ENCODE measurements at regions not wholly inside any gene's neighbourhood (a gene's known extent, or its start where the extent isn't known, plus 50 kb on each side); places are given as distances from the start of the nearest gene placed in this dataset.
"Not testable (repeated sequence)": the region's sequence is repeated elsewhere in the genome, so short reads cannot be mapped to it uniquely, and the experiment has no call there.

DNA sequence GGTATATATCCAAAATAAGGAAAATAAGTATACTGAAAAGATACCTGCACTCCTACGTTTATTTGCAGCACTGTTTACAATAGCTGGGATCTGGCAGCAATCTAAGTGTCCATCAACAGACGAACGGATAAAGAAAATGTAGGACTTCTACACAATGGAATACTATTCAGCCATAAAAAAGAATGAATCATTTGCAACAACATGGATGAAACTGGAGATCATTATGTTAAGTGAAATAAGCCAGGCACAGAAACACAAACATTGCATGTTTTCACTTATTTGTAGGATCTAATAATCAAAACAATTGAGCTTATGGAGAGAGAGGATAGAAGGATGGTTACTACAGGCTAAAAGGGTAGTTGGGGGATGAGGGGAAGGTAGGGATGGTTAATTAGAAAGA is 494.0 kb downstream of the UQCRFS1 start:
- no peaks in the 10 kb centered on the region for H3K27me3 ChIP-seq (ENCODE audit: insufficient read depth, low read length)
- no peak overlapping the region for H3K4me3 ChIP-seq (ENCODE audit: low read length)
- no peaks in the 10 kb centered on the region for H3K4me1 ChIP-seq (ENCODE audit: insufficient read depth, low read length)
- no peaks in the 10 kb centered on the region for H3K9me3 ChIP-seq (ENCODE audit: low read depth, low read length)

DNA sequence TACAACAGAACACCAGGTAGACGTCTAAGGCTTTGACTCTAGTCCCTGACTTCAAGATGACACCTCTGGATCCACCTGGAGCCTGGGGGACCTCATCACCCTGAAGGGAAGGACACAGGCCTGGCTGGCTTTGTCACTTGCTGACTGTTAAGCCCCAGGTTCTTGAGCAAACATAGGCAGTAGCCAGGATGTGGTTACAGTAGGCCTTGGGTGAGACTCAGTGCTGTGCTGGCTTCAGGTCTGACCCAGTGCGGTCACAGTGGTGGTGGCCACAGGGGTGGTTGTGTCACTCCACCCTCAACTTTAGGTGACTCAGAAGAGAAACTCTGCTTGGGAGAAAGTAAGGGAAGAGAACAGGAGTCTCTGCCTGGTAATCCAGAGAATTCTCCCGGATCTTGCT is 497.8 kb downstream of the UQCRFS1 start:
- Histone ChIP-seq H3K4me3 (ENCODE audit: low read length) (no peak overlapping the region), H3K9me3 (ENCODE audit: low read depth, low read length) (no peaks in the 10 kb centered on the region), H3K27me3 (ENCODE audit: insufficient read depth, low read length) (no peaks in the 10 kb centered on the region), H3K4me1 (ENCODE audit: insufficient read depth, low read length) (no peaks in the 10 kb centered on the region)

DNA sequence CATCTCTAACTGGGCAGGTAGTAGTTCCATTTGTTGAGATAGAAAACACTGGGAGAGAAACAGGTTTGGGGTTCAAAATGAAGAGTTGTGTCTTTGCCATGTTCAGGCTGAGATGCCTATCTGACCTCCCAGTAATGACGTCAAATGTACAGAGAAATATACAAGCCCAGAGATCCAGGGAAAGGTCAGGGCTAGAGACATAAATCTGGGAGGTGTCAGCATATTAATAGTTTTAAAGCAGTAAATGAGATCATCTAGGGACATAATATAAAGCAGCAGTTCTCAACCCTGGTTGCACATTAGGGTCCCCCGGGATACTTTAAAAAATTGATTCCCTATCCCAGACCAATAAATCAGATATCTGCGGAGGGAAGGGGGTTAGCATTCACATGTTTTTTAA is 501.5 kb downstream of the UQCRFS1 start:
- H3K9me3 ChIP-seq (ENCODE audit: low read depth, low read length) = no peaks in the 10 kb centered on the region
- no peaks in the 10 kb centered on the region for H3K4me1 ChIP-seq (ENCODE audit: insufficient read depth, low read length)
- H3K27me3 ChIP-seq (ENCODE audit: insufficient read depth, low read length) = no peaks in the 10 kb centered on the region

GRCh38 chr19:28710278-28710677 is 502.7 kb downstream of the UQCRFS1 start:
- no peak overlapping the region for H3K4me3 ChIP-seq (ENCODE audit: low read length)
- no peaks in the 10 kb centered on the region for H3K9me3 ChIP-seq (ENCODE audit: low read depth, low read length)
- H3K27me3 ChIP-seq (ENCODE audit: insufficient read depth, low read length) = no peaks in the 10 kb centered on the region
- no peaks in the 10 kb centered on the region for H3K4me1 ChIP-seq (ENCODE audit: insufficient read depth, low read length)

More for the DNA sequence above, 501.5 kb downstream of the UQCRFS1 start:
- no peak overlapping the region for H3K4me3 ChIP-seq (ENCODE audit: low read length)

DNA sequence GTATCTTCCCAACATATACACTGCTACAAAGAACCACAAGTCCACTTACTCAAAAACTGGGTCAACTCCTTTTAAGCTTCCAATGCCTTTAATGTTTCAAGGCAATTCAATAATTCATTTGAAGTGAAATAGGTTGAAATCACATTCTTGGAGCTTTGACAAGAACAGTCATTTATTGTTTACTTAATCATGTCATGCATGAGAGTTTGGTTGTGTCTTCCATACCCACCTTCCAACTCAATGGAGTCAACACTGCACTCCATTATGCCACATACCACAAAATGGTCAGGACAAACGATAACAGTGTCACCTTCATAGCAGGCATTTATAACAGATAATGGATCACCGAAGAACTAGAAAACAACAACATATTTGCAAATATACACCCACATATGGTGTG is 506.3 kb downstream of the UQCRFS1 start:
- no peaks in the 10 kb centered on the region for H3K4me1 ChIP-seq (ENCODE audit: insufficient read depth, low read length)
- no peak overlapping the region for H3K4me3 ChIP-seq (ENCODE audit: low read length)
- H3K9me3 ChIP-seq (ENCODE audit: low read depth, low read length) = no peaks in the 10 kb centered on the region
- H3K27me3 ChIP-seq (ENCODE audit: insufficient read depth, low read length) = no peaks in the 10 kb centered on the region

DNA sequence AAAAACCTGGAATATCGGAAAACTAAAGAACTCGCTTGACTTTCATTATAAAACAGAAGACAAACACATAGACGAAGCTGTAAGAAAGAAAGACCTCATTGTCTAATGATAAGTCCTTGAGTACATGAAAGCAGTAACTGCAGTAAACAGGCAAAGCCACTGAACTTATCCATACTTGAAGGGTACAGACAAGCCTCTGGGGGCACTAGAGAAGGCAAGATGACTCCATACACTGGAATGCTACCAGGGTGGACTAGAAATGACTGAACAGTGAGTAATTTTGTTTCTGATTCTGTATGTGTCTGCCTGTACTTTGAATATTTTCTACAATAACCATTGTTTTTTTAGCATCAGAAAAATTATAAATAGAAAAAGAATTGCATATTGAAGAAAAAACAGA is 507.9 kb downstream of the UQCRFS1 start:
- Histone ChIP-seq H3K4me1 (ENCODE audit: insufficient read depth, low read length) (no peaks in the 10 kb centered on the region), H3K27me3 (ENCODE audit: insufficient read depth, low read length) (no peaks in the 10 kb centered on the region), H3K4me3 (ENCODE audit: low read length) (no peak overlapping the region), H3K9me3 (ENCODE audit: low read depth, low read length) (no peaks in the 10 kb centered on the region)

DNA sequence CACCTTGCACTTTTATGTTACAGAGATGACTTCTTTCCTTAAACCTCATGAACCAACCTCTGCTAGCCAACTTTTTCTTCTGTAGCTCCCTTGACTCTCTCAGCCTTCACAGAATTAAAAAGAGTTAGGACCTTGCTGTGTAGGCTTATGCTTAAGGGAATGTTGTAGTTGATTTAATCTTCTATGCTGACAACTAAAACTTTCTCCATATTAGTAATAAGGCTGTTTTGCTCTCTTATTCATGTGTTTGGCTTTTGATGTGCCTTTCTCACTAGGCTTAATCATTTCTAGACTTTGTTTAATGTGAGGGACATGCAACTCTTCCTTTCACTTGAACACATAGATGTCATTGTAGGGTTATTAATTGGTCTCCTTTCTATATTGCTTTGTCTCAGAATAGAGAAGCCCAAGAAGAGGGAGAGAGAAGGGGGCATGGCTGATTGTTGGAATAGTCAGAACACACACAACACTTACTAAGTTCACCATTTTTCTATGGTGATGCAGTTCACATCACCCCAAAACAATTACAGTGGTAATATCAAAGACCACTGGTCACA is 509.5 kb downstream of the UQCRFS1 start:
- Histone ChIP-seq H3K27me3 (ENCODE audit: insufficient read depth, low read length) (no peaks in the 10 kb centered on the region), H3K9me3 (ENCODE audit: low read depth, low read length) (no peaks in the 10 kb centered on the region), H3K4me3 (ENCODE audit: low read length) (no peak overlapping the region), H3K4me1 (ENCODE audit: insufficient read depth, low read length) (no peaks in the 10 kb centered on the region)

DNA sequence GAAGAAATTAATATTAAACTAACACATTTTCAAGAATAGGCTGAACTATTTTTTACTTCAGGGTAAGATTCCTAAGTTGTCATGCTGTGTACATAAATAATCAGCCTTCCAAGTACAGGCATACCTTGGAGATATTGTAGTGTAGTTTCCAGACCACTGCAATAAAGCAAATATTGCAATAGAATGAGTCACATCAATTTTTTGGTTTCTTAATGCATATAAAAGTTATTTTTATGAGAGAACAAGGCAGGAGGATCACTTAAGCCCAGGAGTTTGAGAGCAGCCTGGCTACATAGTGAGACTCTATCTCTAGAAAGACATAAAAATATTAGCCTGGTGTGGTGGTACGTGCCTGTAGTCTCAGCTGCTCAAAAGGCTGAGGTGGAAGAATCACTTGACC is 511.5 kb downstream of the UQCRFS1 start:
- H3K4me1 ChIP-seq (ENCODE audit: insufficient read depth, low read length) = no peaks in the 10 kb centered on the region
- H3K4me3 ChIP-seq (ENCODE audit: low read length) = no peak overlapping the region
- H3K27me3 ChIP-seq (ENCODE audit: insufficient read depth, low read length) = no peaks in the 10 kb centered on the region
- no peaks in the 10 kb centered on the region for H3K9me3 ChIP-seq (ENCODE audit: low read depth, low read length)

DNA sequence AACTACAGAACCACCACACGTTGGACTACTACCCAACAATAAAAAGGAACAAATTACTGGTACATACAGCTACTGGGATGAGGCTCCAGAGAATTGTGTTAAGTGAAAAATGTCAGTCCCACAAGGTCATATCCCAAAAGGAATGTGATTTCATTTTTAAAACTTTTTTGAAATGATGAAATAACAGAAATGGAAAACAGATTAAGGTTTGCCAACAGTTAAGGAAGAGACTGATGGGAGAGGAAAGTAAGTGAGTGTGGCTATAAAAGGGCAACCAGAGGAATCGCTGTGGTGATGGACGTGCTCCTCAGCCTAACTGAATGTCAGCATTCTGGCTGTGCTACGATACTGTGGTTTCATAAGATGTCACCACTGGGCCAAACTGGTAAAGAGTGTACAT is 512.8 kb downstream of the UQCRFS1 start:
- Histone ChIP-seq H3K4me3 (ENCODE audit: low read length) (no peak overlapping the region), H3K27me3 (ENCODE audit: insufficient read depth, low read length) (no peaks in the 10 kb centered on the region), H3K9me3 (ENCODE audit: low read depth, low read length) (no peaks in the 10 kb centered on the region), H3K4me1 (ENCODE audit: insufficient read depth, low read length) (no peaks in the 10 kb centered on the region)

GRCh38 chr19:28697308-28697707 is 515.6 kb downstream of the UQCRFS1 start:
- no peak overlapping the region for H3K4me3 ChIP-seq (ENCODE audit: low read length)
- no peaks in the 10 kb centered on the region for H3K4me1 ChIP-seq (ENCODE audit: insufficient read depth, low read length)
- H3K9me3 ChIP-seq (ENCODE audit: low read depth, low read length) = no peaks in the 10 kb centered on the region
- H3K27me3 ChIP-seq (ENCODE audit: insufficient read depth, low read length) = no peaks in the 10 kb centered on the region

- Histone ChIP-seq H3K4me1 (ENCODE audit: insufficient read depth, low read length) (no peaks in the 10 kb centered on the region), H3K4me3 (ENCODE audit: low read length) (no peak overlapping the region), H3K9me3 (ENCODE audit: low read depth, low read length) (no peaks in the 10 kb centered on the region), H3K27me3 (ENCODE audit: insufficient read depth, low read length) (no peaks in the 10 kb centered on the region)
Measured at GRCh38 chr19:28694812-28695211, 518.1 kb downstream of the UQCRFS1 start.

GRCh38 chr19:28691683-28692082 is 521.3 kb downstream of the UQCRFS1 start:
- H3K9me3 ChIP-seq (ENCODE audit: low read depth, low read length) = no peaks in the 10 kb centered on the region
- H3K27me3 ChIP-seq (ENCODE audit: insufficient read depth, low read length) = no peaks in the 10 kb centered on the region
- no peaks in the 10 kb centered on the region for H3K4me1 ChIP-seq (ENCODE audit: insufficient read depth, low read length)
- no peak overlapping the region for H3K4me3 ChIP-seq (ENCODE audit: low read length)

DNA sequence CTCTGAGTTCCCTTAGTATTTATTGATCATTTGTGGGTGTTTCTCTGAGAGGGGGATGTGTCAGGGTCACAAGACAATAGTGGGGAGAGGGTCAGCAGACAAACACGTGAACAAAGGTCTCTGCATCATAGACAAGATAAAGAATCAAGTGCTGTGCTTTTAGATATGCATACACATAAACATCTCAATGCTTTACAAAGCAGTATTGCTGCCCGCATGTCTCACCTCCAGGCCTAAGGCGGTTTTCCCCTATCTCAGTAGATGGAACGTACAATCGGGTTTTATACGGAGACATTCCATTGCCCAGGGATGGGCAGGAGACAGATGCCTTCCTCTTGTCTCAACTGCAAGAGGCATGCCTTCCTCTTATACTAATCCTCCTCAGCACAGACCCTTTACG is 523.5 kb downstream of the UQCRFS1 start:
- H3K9me3 ChIP-seq (ENCODE audit: low read depth, low read length); H3K27me3 ChIP-seq (ENCODE audit: insufficient read depth, low read length); H3K4me3 ChIP-seq (ENCODE audit: low read length); H3K4me1 ChIP-seq (ENCODE audit: insufficient read depth, low read length): not testable (repeated sequence)

DNA sequence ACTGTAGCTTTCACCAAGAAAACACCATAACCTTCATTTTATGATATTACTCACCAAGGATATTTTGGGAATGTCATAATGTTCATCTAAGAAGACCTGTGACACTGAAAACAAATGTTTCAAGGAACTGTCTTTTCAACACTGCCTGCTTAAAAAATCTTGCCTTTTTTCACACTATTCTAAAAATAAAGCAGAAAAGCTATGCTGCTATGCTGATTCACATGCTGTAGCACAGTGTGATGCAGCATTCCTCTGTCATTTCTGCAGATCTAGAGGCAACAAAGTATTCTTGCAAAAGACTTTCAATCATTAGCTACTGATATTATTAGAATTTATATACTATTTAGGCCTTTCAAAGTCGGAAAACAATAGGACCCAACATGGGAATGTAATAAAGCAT is 525.7 kb downstream of the UQCRFS1 start:
- Histone ChIP-seq H3K4me1 (ENCODE audit: insufficient read depth, low read length) (no peaks in the 10 kb centered on the region), H3K27me3 (ENCODE audit: insufficient read depth, low read length) (no peaks in the 10 kb centered on the region), H3K9me3 (ENCODE audit: low read depth, low read length) (no peaks in the 10 kb centered on the region), H3K4me3 (ENCODE audit: low read length) (no peak overlapping the region)

GRCh38 chr19:28686756-28687155 is 526.2 kb downstream of the UQCRFS1 start:
- Histone ChIP-seq H3K9me3 (ENCODE audit: low read depth, low read length) (no peaks in the 10 kb centered on the region), H3K27me3 (ENCODE audit: insufficient read depth, low read length) (no peaks in the 10 kb centered on the region), H3K4me1 (ENCODE audit: insufficient read depth, low read length) (no peaks in the 10 kb centered on the region), H3K4me3 (ENCODE audit: low read length) (no peak overlapping the region)

DNA sequence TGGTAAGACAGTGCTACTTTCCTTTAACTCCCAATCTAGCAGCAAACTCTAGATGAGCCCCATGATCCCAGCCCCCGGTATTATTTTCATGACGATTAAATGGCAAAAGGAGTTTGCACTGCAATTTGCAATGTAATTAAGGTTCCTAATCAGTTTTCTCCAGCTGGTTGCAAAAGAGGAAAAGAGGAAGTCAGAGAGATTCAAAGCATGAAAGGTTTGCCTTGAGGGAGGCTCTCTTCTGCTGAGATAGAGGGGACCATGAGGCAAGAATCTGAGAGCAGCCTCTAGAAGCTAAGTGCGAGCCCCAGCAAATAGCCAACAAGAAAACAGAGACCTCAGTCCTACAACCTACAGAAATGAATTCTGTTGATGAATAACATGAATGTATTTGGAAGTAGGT is 527.1 kb downstream of the UQCRFS1 start:
- Histone ChIP-seq H3K4me3 (ENCODE audit: low read length) (no peak overlapping the region), H3K4me1 (ENCODE audit: insufficient read depth, low read length) (no peaks in the 10 kb centered on the region), H3K27me3 (ENCODE audit: insufficient read depth, low read length) (no peaks in the 10 kb centered on the region), H3K9me3 (ENCODE audit: low read depth, low read length) (no peaks in the 10 kb centered on the region)

GRCh38 chr19:28685077-28685476 is 527.9 kb downstream of the UQCRFS1 start:
- not testable (repeated sequence) for H3K4me3 ChIP-seq (ENCODE audit: low read length); H3K9me3 ChIP-seq (ENCODE audit: low read depth, low read length); H3K4me1 ChIP-seq (ENCODE audit: insufficient read depth, low read length); H3K27me3 ChIP-seq (ENCODE audit: insufficient read depth, low read length)

Data from mononuclear cell (primary cell).